ENCODE measurements at regions not wholly inside any gene's neighbourhood (a gene's known extent, or its start where the extent isn't known, plus 50 kb on each side); places are given as distances from the start of the nearest gene placed in this dataset.

GRCh38 chr10:128879030-128879429 is 588.0 kb upstream of the MGMT start:
- no peak for TF ChIP-seq CTCF (IDR thresholded peaks at IDR 0.05)
- TF ChIP-seq ZBTB33 (IDR thresholded peaks at IDR 0.05; ENCODE audit: borderline replicate concordance, low read depth) = no peak
- no peak for TF ChIP-seq GABPA (IDR thresholded peaks at IDR 0.05; ENCODE audit: low read depth)
- TF ChIP-seq, protein P1, sequence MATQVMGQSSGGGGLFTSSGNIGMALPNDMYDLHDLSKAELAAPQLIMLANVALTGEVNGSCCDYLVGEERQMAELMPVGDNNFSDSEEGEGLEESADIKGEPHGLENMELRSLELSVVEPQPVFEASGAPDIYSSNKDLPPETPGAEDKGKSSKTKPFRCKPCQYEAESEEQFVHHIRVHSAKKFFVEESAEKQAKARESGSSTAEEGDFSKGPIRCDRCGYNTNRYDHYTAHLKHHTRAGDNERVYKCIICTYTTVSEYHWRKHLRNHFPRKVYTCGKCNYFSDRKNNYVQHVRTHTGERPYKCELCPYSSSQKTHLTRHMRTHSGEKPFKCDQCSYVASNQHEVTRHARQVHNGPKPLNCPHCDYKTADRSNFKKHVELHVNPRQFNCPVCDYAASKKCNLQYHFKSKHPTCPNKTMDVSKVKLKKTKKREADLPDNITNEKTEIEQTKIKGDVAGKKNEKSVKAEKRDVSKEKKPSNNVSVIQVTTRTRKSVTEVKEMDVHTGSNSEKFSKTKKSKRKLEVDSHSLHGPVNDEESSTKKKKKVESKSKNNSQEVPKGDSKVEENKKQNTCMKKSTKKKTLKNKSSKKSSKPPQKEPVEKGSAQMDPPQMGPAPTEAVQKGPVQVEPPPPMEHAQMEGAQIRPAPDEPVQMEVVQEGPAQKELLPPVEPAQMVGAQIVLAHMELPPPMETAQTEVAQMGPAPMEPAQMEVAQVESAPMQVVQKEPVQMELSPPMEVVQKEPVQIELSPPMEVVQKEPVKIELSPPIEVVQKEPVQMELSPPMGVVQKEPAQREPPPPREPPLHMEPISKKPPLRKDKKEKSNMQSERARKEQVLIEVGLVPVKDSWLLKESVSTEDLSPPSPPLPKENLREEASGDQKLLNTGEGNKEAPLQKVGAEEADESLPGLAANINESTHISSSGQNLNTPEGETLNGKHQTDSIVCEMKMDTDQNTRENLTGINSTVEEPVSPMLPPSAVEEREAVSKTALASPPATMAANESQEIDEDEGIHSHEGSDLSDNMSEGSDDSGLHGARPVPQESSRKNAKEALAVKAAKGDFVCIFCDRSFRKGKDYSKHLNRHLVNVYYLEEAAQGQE (IDR thresholded peaks at IDR 0.05; ENCODE audit: low read depth, low read length) = no peak
- TF ChIP-seq YY1 (IDR thresholded peaks at IDR 0.05; ENCODE audit: low read depth) = no peak
- no peak for TF ChIP-seq EZH2phosphoT487 (IDR thresholded peaks at IDR 0.05; ENCODE audit: borderline replicate concordance, low read depth)
- no peak for TF ChIP-seq RAD21 (IDR thresholded peaks at IDR 0.05; ENCODE audit: low read length)
- TF ChIP-seq NFIC (IDR thresholded peaks at IDR 0.05; ENCODE audit: borderline replicate concordance) = no peak
- no peak for TF ChIP-seq FOXM1 (IDR thresholded peaks at IDR 0.05; ENCODE audit: low read depth)
- TF ChIP-seq RXRA (IDR thresholded peaks at IDR 0.05; ENCODE audit: borderline replicate concordance, low read depth) = no peak
- TF ChIP-seq POLR2AphosphoS5 (IDR thresholded peaks at IDR 0.05; ENCODE audit: low read depth, low read length) = no peak
